Adipocyte (in vitro differentiated cells): ENCODE measurements at regions not wholly inside any gene's neighbourhood (a gene's known extent, or its start where the extent isn't known, plus 50 kb on each side); places are given as distances from the start of the nearest gene placed in this dataset.

Experiments
- DNase-seq: peaks from one replicate; pipeline ENCODE4 v3.0.0-alpha.2; 2015; ENCODE audit warnings: low read depth
- H3K27me3 ChIP-seq: replicated peaks from 2 replicates; pipeline ENCODE4 v1.7.0; 2013; ENCODE audit warnings: mild to moderate bottlenecking, low read length, moderate library complexity; ENCODE audit not compliant: control insufficient read depth, insufficient read depth
- H3K36me3 ChIP-seq: 2 replicates; pipeline ENCODE4 v1.7.0; 2013; ENCODE audit warnings: low read length, mild to moderate bottlenecking, moderate library complexity; ENCODE audit not compliant: control insufficient read depth, insufficient read depth, severe bottlenecking
- H3K4me1 ChIP-seq: 2 replicates; pipeline ENCODE4 v1.7.0; 2013; ENCODE audit warnings: mild to moderate bottlenecking, low read length, moderate library complexity; ENCODE audit not compliant: control insufficient read depth, insufficient read depth
- H3K4me3 ChIP-seq: 2 replicates; pipeline ENCODE4 v1.7.0; 2013; ENCODE audit warnings: mild to moderate bottlenecking, low read length, moderate library complexity
- H3K9ac ChIP-seq: 2 replicates; pipeline ENCODE4 v1.7.0; 2013; ENCODE audit warnings: mild to moderate bottlenecking, low read length, moderate library complexity
- H3K9me3 ChIP-seq: 2 replicates; pipeline ENCODE4 v1.7.0; 2013; ENCODE audit warnings: mild to moderate bottlenecking, low read length, moderate library complexity; ENCODE audit not compliant: control insufficient read depth

DNA sequence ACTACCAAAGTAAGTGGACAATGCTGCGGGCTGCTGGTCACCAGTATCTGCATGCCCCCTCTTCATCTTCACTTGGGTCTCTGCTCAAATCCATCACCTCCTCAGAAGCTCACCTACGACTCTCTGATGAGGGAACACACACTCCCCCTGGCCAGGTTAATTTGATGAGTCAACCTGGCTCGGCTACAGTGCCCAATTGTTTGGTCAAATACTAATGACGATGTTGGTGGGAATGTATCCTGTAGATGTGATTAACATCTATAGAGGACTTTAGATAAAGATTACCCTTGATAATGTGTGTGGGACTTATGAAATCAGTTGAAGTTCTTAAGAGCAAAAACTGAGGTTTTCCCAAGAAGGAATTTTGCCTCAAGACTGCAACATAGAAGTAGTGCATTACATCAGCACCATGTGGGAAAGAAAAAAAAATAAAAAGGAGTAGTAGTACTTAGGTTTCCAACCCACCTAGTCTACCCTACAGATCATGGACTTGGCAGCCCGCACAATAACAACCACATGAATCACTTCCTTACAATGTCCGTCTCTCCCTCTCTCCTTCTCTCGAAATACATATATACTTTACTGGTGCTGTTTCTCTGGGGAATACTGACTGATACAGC lies 467.3 kb downstream of the DNAH5 start:
- H3K9ac ChIP-seq, result no peak overlapping the region
- no peak overlapping the region for H3K4me3 ChIP-seq
- no peaks in the 10 kb centered on the region for H3K9me3 ChIP-seq
- peaks cover 14% of the 10 kb centered on the region for H3K27me3 ChIP-seq
- no peaks in the 10 kb centered on the region for H3K36me3 ChIP-seq
- no peaks in the 10 kb centered on the region for H3K4me1 ChIP-seq
- DNase-seq, result no peak

DNA sequence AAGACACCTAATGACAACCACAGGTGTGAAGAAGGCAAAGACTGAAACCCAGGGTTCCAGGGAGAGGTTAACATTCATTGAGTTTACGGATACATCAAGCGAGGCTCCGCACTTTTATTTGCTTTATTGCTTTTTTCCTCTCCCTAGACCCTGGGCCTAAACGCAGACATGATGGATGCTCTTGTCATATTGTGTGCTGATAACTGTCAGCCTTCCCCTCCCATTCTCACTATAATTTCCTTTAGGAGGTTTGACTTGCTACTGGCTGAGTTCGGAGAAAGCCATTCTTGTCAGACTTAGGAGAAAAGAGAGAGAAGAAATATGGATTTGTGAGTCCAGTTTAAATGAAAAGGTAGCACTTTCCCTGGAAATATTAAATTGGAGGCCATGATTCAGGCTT lies 471.6 kb downstream of the DNAH5 start:
- Histone ChIP-seq H3K4me3 (no peak overlapping the region), H3K9me3 (no peaks in the 10 kb centered on the region), H3K4me1 (no peaks in the 10 kb centered on the region), H3K36me3 (no peaks in the 10 kb centered on the region), H3K9ac (no peak overlapping the region), H3K27me3 (no peaks in the 10 kb centered on the region)
- no peak for DNase-seq

DNA sequence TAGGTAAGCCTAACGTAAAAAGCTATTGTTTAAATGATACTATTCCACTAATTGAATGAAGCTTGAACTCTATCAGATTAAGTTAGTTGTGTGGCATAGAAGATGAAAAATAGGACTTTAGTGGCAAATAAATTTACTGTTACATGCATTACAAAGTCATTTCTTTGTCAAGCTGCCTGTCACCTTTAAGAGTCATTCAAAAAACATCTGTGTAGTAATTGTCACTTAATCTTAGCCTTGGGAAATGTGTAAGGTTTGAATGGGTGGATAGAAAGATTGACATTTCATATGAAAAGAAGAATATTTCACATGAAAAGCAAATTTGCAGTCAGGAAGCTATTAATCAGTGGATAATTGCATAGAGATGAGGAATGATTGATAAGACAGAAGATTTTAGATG lies 473.5 kb downstream of the DNAH5 start:
- Histone ChIP-seq H3K27me3 (no peaks in the 10 kb centered on the region), H3K9ac (no peak overlapping the region), H3K9me3 (no peaks in the 10 kb centered on the region), H3K36me3 (no peaks in the 10 kb centered on the region), H3K4me1 (no peaks in the 10 kb centered on the region), H3K4me3 (no peak overlapping the region)
- no peak for DNase-seq

DNA sequence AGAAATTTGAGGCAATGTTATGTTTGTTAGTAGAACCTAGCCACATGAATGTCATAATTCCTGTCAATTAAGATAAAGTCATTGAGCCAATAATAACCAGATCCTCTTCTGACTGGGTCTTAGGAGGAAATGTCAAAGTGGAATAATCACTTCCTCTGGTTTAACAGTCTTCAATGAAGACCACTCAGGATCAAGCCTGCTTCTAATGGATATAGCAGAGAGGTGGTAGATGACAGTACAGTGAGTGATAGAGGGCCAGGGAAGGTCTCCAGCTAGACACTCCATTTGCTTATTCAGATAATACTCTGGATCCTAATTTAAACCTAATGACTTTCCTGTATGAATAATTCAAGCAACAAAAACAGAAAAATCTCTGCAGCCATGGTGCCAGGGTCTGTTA lies 474.2 kb downstream of the DNAH5 start:
- Histone ChIP-seq H3K9ac (no peak overlapping the region), H3K9me3 (no peaks in the 10 kb centered on the region), H3K4me1 (no peaks in the 10 kb centered on the region), H3K4me3 (no peak overlapping the region), H3K27me3 (no peaks in the 10 kb centered on the region), H3K36me3 (no peaks in the 10 kb centered on the region)
- DNase-seq, result no peak

DNA sequence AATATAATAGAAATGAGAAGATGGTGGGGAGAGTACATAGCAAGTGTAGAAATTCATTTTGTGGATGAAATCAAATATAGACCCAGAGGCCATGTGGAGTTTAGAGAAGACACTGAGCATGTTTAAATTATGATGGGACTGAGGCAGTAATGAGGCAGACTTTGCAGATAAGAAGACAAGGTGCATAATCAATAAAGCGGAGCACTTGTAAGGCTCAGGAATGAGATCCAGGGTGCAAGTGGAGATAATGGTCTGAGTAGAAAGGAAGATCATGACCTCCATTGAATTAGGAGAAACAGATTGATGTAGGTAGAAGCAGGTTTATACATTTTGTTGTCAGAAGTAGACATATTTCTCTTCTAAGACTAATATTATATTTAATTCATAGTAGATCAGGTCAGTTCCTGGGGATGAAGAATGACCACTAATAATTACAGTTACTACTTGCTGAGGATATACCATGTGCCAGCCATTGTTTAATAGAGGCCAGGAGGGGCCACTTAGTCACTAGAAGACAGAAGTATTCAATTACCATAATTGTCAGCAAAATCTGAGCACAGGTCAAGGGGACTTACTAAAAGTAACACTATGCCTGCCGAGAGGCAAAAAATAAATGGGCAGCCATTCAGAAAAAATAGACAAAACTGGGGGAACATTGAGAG lies 479.8 kb downstream of the DNAH5 start:
- no peak for DNase-seq
- H3K9ac ChIP-seq, result no peak overlapping the region
- H3K27me3 ChIP-seq, result no peaks in the 10 kb centered on the region
- H3K4me1 ChIP-seq, result no peaks in the 10 kb centered on the region
- no peak overlapping the region for H3K4me3 ChIP-seq
- H3K9me3 ChIP-seq, result no peaks in the 10 kb centered on the region
- H3K36me3 ChIP-seq, result no peaks in the 10 kb centered on the region

DNA sequence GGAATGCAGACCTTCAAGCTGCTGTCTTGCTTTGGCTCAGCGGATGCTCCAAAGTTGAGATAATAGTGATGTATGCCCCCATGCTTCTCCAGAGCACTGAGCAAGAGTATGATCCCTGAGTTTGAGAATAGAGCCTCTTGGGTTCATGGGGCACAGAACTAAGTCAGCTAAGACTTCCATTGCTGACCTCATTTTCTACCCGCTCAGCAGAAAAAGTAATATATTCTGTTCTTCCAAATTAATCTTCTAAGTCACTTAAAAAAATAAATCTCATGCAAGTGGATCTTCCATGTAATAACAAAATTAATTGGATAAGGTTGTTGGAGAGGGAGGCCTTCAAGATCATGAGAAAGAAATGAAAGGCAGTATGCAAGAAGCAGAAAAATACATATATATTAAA lies 483.9 kb downstream of the DNAH5 start:
- Histone ChIP-seq H3K9me3 (no peaks in the 10 kb centered on the region), H3K36me3 (no peaks in the 10 kb centered on the region), H3K27me3 (no peaks in the 10 kb centered on the region), H3K4me3 (no peak overlapping the region), H3K4me1 (no peaks in the 10 kb centered on the region), H3K9ac (no peak overlapping the region)
- no peak for DNase-seq

DNA sequence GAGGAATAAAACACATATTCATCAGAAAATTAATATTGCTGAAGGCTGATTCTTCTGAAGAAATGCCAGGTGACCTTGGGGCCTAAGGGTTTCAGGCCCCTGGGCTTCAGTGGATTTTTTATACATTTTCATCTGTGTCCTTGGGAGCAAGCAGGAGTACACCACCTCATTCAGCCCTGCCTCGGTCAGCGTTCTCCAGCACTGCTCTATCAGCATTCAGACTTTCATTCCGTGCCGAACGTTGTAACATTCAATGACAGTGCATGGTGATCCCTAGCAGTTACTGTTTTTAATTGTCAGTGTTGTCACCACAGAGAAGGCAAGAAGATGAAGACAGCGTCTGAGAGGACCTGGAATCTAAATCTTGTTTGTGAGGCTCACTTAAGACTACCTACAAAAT lies 490.4 kb downstream of the DNAH5 start:
- Histone ChIP-seq H3K27me3 (no peaks in the 10 kb centered on the region), H3K9ac (no peak overlapping the region), H3K4me3 (no peak overlapping the region), H3K36me3 (no peaks in the 10 kb centered on the region), H3K4me1 (no peaks in the 10 kb centered on the region), H3K9me3 (no peaks in the 10 kb centered on the region)
- DNase-seq, result no peak

DNA sequence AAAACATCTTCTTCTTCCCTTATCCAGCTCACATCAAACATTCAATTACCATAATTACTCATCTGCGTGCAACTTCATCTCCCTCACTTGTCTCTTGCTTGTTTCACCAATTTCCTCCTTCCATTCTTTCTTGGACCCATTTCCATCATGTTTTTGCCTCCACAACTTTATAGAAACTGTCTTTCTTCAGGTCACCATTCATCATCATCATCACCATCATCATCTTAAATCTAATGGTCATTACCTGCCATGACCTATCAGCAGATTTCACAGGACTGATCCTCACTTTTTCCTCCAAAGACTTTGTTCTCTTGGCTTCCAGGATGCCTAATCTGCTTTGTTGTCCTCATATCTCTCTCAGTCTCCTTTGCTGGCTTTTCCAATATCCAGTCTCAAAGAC lies 495.6 kb downstream of the DNAH5 start:
- Histone ChIP-seq H3K27me3 (no peaks in the 10 kb centered on the region), H3K4me3 (no peak overlapping the region), H3K4me1 (no peaks in the 10 kb centered on the region), H3K9me3 (no peaks in the 10 kb centered on the region), H3K36me3 (no peaks in the 10 kb centered on the region), H3K9ac (no peak overlapping the region)
- DNase-seq, result no peak

DNA sequence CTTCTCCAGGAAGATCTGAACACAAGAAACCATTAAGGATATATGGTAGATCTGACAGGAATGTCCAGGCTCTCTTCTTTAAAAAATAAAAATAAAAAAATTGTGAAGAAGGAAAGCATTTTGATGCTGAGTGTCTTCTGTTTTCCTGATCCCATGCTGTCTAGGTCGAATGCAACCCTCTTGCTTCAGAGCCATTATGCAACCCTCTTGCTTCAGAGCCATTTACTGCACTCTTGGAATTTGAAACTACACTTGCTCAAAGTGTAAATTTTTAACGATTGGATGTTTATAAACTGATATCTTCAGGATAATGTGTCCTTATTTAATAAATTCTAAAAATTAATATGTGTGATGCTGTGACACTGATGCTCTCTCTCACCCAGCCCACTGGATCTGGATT lies 505.1 kb downstream of the DNAH5 start:
- DNase-seq, result no peak
- Histone ChIP-seq H3K9ac (no peak overlapping the region), H3K9me3 (no peaks in the 10 kb centered on the region), H3K27me3 (no peaks in the 10 kb centered on the region), H3K4me1 (no peaks in the 10 kb centered on the region), H3K36me3 (no peaks in the 10 kb centered on the region), H3K4me3 (no peak overlapping the region)

DNA sequence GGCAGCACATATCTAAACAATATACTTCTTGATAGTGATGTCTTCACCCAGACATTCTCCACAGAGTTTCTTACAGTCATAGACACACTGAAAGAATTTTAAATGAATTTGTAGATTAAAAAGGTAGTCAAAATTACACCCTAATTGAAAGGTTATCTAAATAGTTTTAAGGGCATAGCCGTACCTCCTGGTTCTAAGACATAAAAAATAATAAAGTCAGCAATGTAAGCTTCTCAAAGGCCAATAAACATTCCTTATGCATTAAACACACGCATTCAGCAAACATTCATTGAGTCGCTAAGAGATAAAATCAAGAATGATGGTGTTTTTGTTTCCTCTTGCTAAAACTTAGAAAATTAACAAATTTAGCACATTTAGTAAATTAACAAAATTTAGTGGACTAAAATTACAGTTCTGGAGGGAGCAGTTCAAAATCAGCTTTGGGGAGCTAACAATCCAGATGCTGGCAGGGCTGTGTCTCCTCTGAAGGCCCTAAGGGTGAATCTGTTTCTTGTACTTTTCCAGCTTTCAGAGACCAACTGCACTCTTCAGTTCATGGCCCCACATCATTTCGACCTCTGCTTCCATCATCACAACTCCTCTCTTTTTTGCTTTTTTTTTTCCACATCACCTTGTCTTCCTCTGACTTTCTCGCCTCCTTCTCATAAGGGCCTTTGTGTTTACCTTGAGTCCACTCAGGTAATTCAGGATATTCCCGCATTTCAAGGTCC lies 516.5 kb downstream of the DNAH5 start:
- no peaks in the 10 kb centered on the region for H3K9me3 ChIP-seq
- no peak for DNase-seq
- no peaks in the 10 kb centered on the region for H3K36me3 ChIP-seq
- no peaks in the 10 kb centered on the region for H3K4me1 ChIP-seq
- H3K27me3 ChIP-seq, result no peaks in the 10 kb centered on the region
- no peak overlapping the region for H3K9ac ChIP-seq
- H3K4me3 ChIP-seq, result no peak overlapping the region

DNA sequence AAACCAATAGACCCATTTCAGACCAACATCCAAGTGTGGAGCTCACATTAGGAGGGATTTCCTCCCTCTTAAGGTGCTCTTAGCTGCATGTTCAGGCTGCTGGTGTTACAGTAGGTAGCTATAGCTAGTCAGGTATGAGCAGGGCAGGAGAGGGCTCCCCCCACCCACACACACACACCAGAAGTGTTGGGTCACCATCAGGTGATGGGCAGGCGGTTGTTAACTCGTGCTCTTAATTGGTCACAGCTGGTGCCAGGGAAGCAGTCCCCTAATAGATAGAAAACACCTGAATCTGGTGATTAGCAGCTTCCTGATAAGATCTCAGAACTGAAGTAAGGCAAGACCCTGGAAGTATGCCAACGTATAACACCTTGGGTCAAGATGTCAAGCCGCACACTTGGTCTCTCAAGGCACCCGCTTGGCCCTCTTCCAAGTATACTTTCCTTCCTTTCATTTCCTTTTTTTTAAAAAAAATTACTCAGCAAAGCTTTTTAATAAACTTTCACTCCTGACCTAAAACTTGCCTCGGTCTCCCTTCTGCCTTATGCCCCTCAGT lies 532.4 kb downstream of the DNAH5 start:
- peaks cover 3% of the 10 kb centered on the region for H3K9me3 ChIP-seq
- no peak overlapping the region for H3K9ac ChIP-seq
- H3K27me3 ChIP-seq, result no peaks in the 10 kb centered on the region
- no peaks in the 10 kb centered on the region for H3K4me1 ChIP-seq
- no peak for DNase-seq
- H3K4me3 ChIP-seq, result no peak overlapping the region
- no peaks in the 10 kb centered on the region for H3K36me3 ChIP-seq
